ENCODE measurements at regions not wholly inside any gene's neighbourhood (a gene's known extent, or its start where the extent isn't known, plus 50 kb on each side); places are given as distances from the start of the nearest gene placed in this dataset.

- Histone ChIP-seq H3K36me3 (no peaks in the 10 kb centered on the region), H3K9me3 (no peaks in the 10 kb centered on the region), H3K4me3 (no peak overlapping the region), H3K27me3 (peaks cover 0 to 3% (median 0%) of the 10 kb centered on the region in 9 donors), H3K4me1 (no peaks in the 10 kb centered on the region), H3K27ac (no peak overlapping the region)
- no peak for TF ChIP-seq POLR2A (IDR thresholded peaks at IDR 0.05)
- DNase-seq (peak in 1 of 5 donors; percentile 12), ATAC-seq (peak in 3 of 4 donors; percentile 63 to 69 (median 64))
- WGBS, 4 donors = 81 to 95% (median 91%) methylated on average over 1 of the region's 1 CpG
- intact Hi-C loops (cut with DNase I) = no loop called here
Measured at GRCh38 chrX:129015381-129015780, 507.9 kb downstream of the SMARCA1 start.

- H3K4me1 ChIP-seq = no peaks in the 10 kb centered on the region
- no peak overlapping the region for H3K27ac ChIP-seq
- no peaks in the 10 kb centered on the region for H3K36me3 ChIP-seq
- no peak for TF ChIP-seq CTCF (IDR thresholded peaks at IDR 0.05)
- no peak for TF ChIP-seq POLR2A (IDR thresholded peaks at IDR 0.05)
- DNase-seq = no peak
- ATAC-seq = no peak
- intact Hi-C loops (cut with DNase I) = no loop called here
- H3K27me3 ChIP-seq = peaks cover 0 to 3% (median 0%) of the 10 kb centered on the region in 9 donors
- no peaks in the 10 kb centered on the region for H3K9me3 ChIP-seq
- H3K4me3 ChIP-seq = no peak overlapping the region
- WGBS, 4 donors = 41 to 77% (median 64%) methylated on average over 3 of the region's 3 CpGs
Measured at GRCh38 chrX:129013574-129013973, 509.7 kb downstream of the SMARCA1 start.

- DNase-seq = no peak
- Histone ChIP-seq H3K9me3 (no peaks in the 10 kb centered on the region), H3K27ac (no peak overlapping the region), H3K27me3 (peaks cover 0 to 3% (median 0%) of the 10 kb centered on the region in 9 donors), H3K4me1 (no peaks in the 10 kb centered on the region), H3K4me3 (no peak overlapping the region), H3K36me3 (no peaks in the 10 kb centered on the region)
- no peak for TF ChIP-seq CTCF (IDR thresholded peaks at IDR 0.05)
- no peak for TF ChIP-seq POLR2A (IDR thresholded peaks at IDR 0.05)
- no peak for ATAC-seq
- intact Hi-C loops (cut with DNase I) = no loop called here
- WGBS, 4 donors = 15 to 40% (median 25%) methylated on average over 3 of the region's 3 CpGs
Measured at GRCh38 chrX:129007631-129008030, 515.7 kb downstream of the SMARCA1 start.

- Histone ChIP-seq H3K36me3 (no peaks in the 10 kb centered on the region), H3K4me3 (no peak overlapping the region), H3K4me1 (no peaks in the 10 kb centered on the region), H3K27ac (no peak overlapping the region), H3K27me3 (peaks cover 0 to 3% (median 0%) of the 10 kb centered on the region in 9 donors), H3K9me3 (no peaks in the 10 kb centered on the region)
- intact Hi-C loops (cut with DNase I) = no loop called here
- DNase-seq = no peak
- ATAC-seq = no peak
- whole genome bisulfite sequencing, 4 donors = 56 to 66% (median 62%) methylated on average over 5 of the region's 5 CpGs
- TF ChIP-seq CTCF (IDR thresholded peaks at IDR 0.05) = no peak
- no peak for TF ChIP-seq POLR2A (IDR thresholded peaks at IDR 0.05)
Measured at GRCh38 chrX:129006491-129006890, 516.8 kb downstream of the SMARCA1 start.

- DNase-seq = no peak
- 50 to 70% (median 58%) methylated on average over 1 of the region's 1 CpG for WGBS, 4 donors
- ATAC-seq = no peak
- no peaks in the 10 kb centered on the region for H3K27me3 ChIP-seq
- H3K4me3 ChIP-seq = no peak overlapping the region
- intact Hi-C loops (cut with DNase I) = no loop called here
- TF ChIP-seq CTCF (IDR thresholded peaks at IDR 0.05) = no peak
- no peak for TF ChIP-seq POLR2A (IDR thresholded peaks at IDR 0.05)
- H3K4me1 ChIP-seq = no peaks in the 10 kb centered on the region
- no peaks in the 10 kb centered on the region for H3K36me3 ChIP-seq
- H3K9me3 ChIP-seq = no peaks in the 10 kb centered on the region
- H3K27ac ChIP-seq = no peak overlapping the region
Measured at GRCh38 chrX:129000797-129001196, 522.5 kb downstream of the SMARCA1 start.

Measured in heart left ventricle (tissue), 16 donors.